Nephron (organoid): ENCODE measurements at regions not wholly inside any gene's neighbourhood (a gene's known extent, or its start where the extent isn't known, plus 50 kb on each side); places are given as distances from the start of the nearest gene placed in this dataset.

ENCODE experiments used
- H3K27ac Mint-ChIP-seq, 3 experiments: 2 replicates each; pipeline ENCODE4 v1.8.0; 2020; ENCODE audit warnings: mixed read lengths in 3 of 3, mild to moderate bottlenecking in 2 of 3, moderate library complexity in 1 of 3
- H3K27me3 Mint-ChIP-seq: 2 replicates; pipeline ENCODE4 v1.8.0; 2021; ENCODE audit warnings: low read depth, mild to moderate bottlenecking, moderate library complexity, mixed read lengths
- H3K36me3 Mint-ChIP-seq: 2 replicates; pipeline ENCODE4 v1.8.0; 2020; ENCODE audit warnings: low read depth, mixed read lengths
- H3K4me1 Mint-ChIP-seq: 2 replicates; pipeline ENCODE4 v1.8.0; 2020; ENCODE audit warnings: mixed read lengths
- H3K4me3 Mint-ChIP-seq, 3 experiments: 2 replicates each; pipeline ENCODE4 v1.8.0; 2020; ENCODE audit warnings: mild to moderate bottlenecking in 3 of 3, mixed read lengths in 3 of 3, moderate library complexity in 2 of 3
- H3K9me3 Mint-ChIP-seq: 2 replicates; pipeline ENCODE4 v1.8.0; 2020; ENCODE audit warnings: mixed read lengths
- TF ChIP-seq, protein P1 (sequence below), 3 experiments: fragments of 200-600 bp; sonication (generic); IDR thresholded peaks; one replicate each; pipeline ENCODE4 v1.5.0; 2021; ENCODE audit warnings: antibody characterized with exemption in 3 of 3; ENCODE audit not compliant: unreplicated experiment in 3 of 3

DNA sequence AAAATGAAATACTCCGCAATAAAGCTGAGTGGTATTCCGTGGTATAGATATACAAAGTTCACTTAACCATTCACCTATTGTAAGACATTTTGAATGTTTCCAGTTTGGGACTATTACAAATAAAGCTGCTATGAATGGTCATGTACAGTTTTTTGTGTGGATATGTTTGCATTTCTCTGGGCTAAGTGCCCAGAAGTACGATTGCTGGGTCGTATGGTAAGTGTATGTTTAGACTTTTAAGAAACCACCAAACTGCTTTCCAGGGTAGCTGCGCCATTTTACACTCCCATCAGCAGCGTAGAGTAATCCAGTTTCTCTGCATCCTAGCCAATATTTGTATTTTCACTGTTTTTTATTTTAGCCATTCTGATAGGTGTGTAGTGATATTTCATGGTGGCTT is 208.4 kb upstream of the TLE3 start:
- no peak overlapping the region for H3K4me3 Mint-ChIP-seq
- H3K36me3 Mint-ChIP-seq, result no peaks in the 10 kb centered on the region
- TF ChIP-seq, protein P1, sequence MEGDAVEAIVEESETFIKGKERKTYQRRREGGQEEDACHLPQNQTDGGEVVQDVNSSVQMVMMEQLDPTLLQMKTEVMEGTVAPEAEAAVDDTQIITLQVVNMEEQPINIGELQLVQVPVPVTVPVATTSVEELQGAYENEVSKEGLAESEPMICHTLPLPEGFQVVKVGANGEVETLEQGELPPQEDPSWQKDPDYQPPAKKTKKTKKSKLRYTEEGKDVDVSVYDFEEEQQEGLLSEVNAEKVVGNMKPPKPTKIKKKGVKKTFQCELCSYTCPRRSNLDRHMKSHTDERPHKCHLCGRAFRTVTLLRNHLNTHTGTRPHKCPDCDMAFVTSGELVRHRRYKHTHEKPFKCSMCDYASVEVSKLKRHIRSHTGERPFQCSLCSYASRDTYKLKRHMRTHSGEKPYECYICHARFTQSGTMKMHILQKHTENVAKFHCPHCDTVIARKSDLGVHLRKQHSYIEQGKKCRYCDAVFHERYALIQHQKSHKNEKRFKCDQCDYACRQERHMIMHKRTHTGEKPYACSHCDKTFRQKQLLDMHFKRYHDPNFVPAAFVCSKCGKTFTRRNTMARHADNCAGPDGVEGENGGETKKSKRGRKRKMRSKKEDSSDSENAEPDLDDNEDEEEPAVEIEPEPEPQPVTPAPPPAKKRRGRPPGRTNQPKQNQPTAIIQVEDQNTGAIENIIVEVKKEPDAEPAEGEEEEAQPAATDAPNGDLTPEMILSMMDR (IDR thresholded peaks at IDR 0.05; ENCODE audit: unreplicated experiment in 3 of 3), result no peak

DNA sequence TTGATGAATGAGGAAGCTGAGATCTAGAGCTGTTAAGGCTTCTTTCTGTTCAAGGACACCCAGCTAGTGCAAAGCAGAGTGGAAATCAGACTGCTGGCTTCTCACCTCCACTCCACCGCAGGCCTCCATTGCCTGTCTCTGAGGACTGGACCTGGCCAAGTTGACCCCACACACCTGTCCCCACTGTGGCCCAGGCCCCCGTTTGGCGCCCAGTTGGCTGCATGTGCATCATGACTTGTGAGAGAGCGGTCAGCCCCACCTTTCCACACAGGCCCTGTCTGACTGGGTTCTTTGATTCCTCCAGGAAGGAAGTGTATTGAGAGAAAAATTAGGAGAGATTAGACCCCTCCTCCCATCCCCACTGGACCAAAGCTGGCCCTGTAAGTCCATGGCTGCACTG is 206.3 kb upstream of the TLE3 start:
- H3K27me3 Mint-ChIP-seq, result peaks cover 10% of the 10 kb centered on the region
- TF ChIP-seq, protein P1 (IDR thresholded peaks at IDR 0.05; ENCODE audit: unreplicated experiment in 3 of 3), result no peak
- no peak overlapping the region for H3K27ac Mint-ChIP-seq
- no peaks in the 10 kb centered on the region for H3K36me3 Mint-ChIP-seq
- H3K9me3 Mint-ChIP-seq, result no peaks in the 10 kb centered on the region
- peaks cover 10% of the 10 kb centered on the region for H3K4me1 Mint-ChIP-seq
- H3K4me3 Mint-ChIP-seq, result no peak overlapping the region

More for the DNA sequence above, 208.4 kb upstream of the TLE3 start:
- no peak overlapping the region for H3K27ac Mint-ChIP-seq
- H3K4me1 Mint-ChIP-seq, result peaks cover 10% of the 10 kb centered on the region
- no peaks in the 10 kb centered on the region for H3K9me3 Mint-ChIP-seq
- H3K27me3 Mint-ChIP-seq, result peaks cover 15% of the 10 kb centered on the region

DNA sequence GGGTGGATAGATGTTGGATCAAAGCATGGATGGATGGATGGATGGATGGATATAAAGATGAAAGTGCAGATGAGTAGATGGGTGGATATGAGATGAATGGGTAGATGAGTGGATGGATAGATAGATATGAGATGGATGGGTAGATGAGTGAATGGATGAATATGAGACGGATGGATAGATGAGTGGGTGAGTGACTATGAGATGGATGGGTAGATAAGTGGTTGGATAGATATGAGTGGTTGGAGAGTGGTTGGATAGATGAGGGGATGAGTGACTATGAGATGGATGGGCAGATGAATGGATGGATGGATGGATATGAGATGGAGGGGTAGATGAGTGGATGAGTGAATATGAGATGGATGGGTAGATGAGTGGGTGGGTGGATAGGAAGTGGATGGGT is 204.6 kb upstream of the TLE3 start:
- Mint-ChIP-seq H3K27ac (no peak overlapping the region), H3K9me3 (no peaks in the 10 kb centered on the region), H3K4me3 (no peak overlapping the region), H3K4me1 (no peaks in the 10 kb centered on the region), H3K27me3 (no peaks in the 10 kb centered on the region), H3K36me3 (no peaks in the 10 kb centered on the region)
- TF ChIP-seq, protein P1 (IDR thresholded peaks at IDR 0.05; ENCODE audit: unreplicated experiment in 3 of 3), result no peak

DNA sequence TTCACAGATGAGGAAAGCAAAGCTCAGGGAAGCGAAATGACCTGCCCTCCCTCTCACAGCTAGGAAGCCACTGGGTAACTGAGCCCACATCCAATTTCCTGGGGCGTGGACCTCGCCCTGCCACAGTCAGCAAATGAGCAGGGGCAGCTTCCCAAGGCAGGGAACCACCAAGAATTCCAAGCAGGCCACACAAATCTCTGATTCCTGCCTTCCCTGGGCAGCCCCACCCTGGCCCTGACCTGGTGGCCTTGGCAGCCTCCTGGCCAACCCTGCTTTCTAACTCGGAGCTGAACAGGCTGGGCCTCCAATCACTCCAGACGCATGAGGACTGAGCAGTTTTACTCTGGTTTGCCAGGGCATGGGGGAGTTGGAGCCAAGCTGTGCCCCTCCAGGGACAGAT is 203.7 kb upstream of the TLE3 start:
- Mint-ChIP-seq H3K4me3 (no peak overlapping the region), H3K4me1 (no peaks in the 10 kb centered on the region), H3K27me3 (peaks cover 4% of the 10 kb centered on the region), H3K36me3 (no peaks in the 10 kb centered on the region), H3K9me3 (no peaks in the 10 kb centered on the region), H3K27ac (no peak overlapping the region)
- TF ChIP-seq, protein P1 (IDR thresholded peaks at IDR 0.05; ENCODE audit: unreplicated experiment in 3 of 3), result no peak

DNA sequence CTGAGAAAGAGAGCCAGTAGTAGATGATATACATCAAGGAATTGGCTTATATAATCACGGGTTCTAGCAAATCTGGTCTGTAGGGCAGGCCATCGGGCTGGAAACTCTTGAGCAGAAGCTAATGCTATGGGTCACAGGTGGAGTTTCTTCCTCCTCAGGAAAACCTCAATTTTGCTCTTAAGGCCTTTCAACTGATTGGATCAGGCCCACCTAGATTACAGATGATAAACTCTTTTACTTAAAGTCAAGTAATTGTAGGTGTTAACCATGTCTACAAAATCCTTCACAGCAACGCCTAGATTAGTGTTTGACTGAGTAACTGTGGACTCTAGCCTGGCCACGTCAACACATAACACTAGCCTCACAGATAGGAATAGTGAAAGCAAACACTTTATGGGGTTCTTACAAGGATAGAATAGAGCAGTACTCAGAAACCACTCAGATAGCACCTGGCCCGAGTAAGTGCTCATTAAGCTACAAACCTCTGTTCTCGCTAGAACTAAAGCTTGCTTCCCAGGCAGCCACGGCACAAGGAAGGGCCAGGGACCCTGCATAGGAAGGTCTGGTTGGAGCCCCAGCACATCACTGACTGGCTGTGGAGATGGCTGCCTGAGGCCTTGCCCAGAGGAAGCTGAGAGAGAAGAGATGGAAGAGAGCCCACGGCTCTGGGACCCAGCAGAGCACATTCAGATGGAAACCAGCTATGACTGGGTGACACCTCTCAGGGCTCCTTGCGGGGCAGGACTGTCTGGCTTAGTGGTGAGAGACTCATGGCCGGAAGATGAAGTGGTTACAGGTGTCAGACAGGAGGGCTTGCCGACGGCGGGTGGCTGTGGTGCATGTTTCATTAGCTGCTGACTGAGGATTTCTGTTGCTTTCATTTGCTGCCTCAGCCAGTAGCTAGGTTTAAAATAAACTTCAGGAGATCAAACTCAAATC is 202.5 kb upstream of the TLE3 start:
- H3K4me3 Mint-ChIP-seq, result no peak overlapping the region
- H3K4me1 Mint-ChIP-seq, result no peaks in the 10 kb centered on the region
- H3K27ac Mint-ChIP-seq, result no peak overlapping the region
- H3K36me3 Mint-ChIP-seq, result no peaks in the 10 kb centered on the region
- TF ChIP-seq, protein P1 (IDR thresholded peaks at IDR 0.05; ENCODE audit: unreplicated experiment in 3 of 3), result no peak
- H3K9me3 Mint-ChIP-seq, result no peaks in the 10 kb centered on the region
- H3K27me3 Mint-ChIP-seq, result peaks cover 4% of the 10 kb centered on the region
